ENCODE measurements at regions not wholly inside any gene's neighbourhood (a gene's known extent, or its start where the extent isn't known, plus 50 kb on each side); places are given as distances from the start of the nearest gene placed in this dataset.

GRCh38 chr10:7036951-7037350, 373.9 kb downstream of the SFMBT2 start (continued):
- no peak for TF ChIP-seq TFE3 (CRISPR knock-in tag; IDR thresholded peaks at IDR 0.05)
- TF ChIP-seq FOXO4 (CRISPR knock-in tag; conservative IDR thresholded peaks at IDR 0.05) = no peak

GRCh38 chr10:7035126-7035761, 375.6 kb downstream of the SFMBT2 start:
- CTCF ChIA-PET (ENCODE audit: low intra/inter-chr PET ratio, low total read pairs) = no interaction called here
- intact Hi-C loops (cut with micrococcal nuclease; ENCODE audit: unreplicated experiment) = no loop called here
- POLR2A ChIA-PET = no interaction called here
- no peak for TF ChIP-seq ZNF546 (CRISPR knock-in tag; conservative IDR thresholded peaks at IDR 0.05)
- no peak for TF ChIP-seq SP1 (IDR thresholded peaks at IDR 0.05)
- TF ChIP-seq SP1 (CRISPR knock-in tag; IDR thresholded peaks at IDR 0.05) = no peak
- TF ChIP-seq BORCS8-MEF2B (CRISPR knock-in tag; IDR thresholded peaks at IDR 0.05) = no peak
- no peak for TF ChIP-seq ZNF674 (CRISPR knock-in tag; IDR thresholded peaks at IDR 0.05; ENCODE audit: low read depth)
- TF ChIP-seq MAFF (IDR thresholded peaks at IDR 0.05; ENCODE audit: low read depth, low read length) = no peak
- TF ChIP-seq CREM (IDR thresholded peaks at IDR 0.05) = no peak
- TF ChIP-seq CREM (CRISPR knock-in tag; IDR thresholded peaks at IDR 0.05) = no peak
- TF ChIP-seq ZNF10 (CRISPR knock-in tag; IDR thresholded peaks at IDR 0.05; ENCODE audit: borderline replicate concordance, low read depth) = no peak
- no peak for TF ChIP-seq MIXL1 (CRISPR knock-in tag; IDR thresholded peaks at IDR 0.05)
- no peak for TF ChIP-seq ISL2 (CRISPR knock-in tag; IDR thresholded peaks at IDR 0.05)
- no peak for TF ChIP-seq PHF21A (CRISPR knock-in tag; IDR thresholded peaks at IDR 0.05)
- no peak for TF ChIP-seq ZNF24 (IDR thresholded peaks at IDR 0.05)
- TF ChIP-seq MAZ (IDR thresholded peaks at IDR 0.05; ENCODE audit: borderline replicate concordance, low read depth, low read length) = no peak
- no peak for TF ChIP-seq MAZ (CRISPR knock-in tag; IDR thresholded peaks at IDR 0.05; ENCODE audit: low read depth)
- TF ChIP-seq AKNA (CRISPR knock-in tag; IDR thresholded peaks at IDR 0.05; ENCODE audit: borderline replicate concordance) = no peak

More at GRCh38 chr10:7035126-7035761, 375.6 kb downstream of the SFMBT2 start:
- FAIRE-seq = no peak
- Histone ChIP-seq H2AFZ (ENCODE audit: low read length) (no peak overlapping the region), H3K4me1 (ENCODE audit: insufficient read depth, low read length) (no peaks in the 10 kb centered on the region), H3K4me2 (ENCODE audit: low read depth, low read length) (no peak overlapping the region), H3K4me3 (replicated peaks in 1 of 3; ENCODE audit: insufficient read depth in 1 of 3, low read depth in 2 of 3, low read length in 3 of 3) (no peak overlapping the region), H3K27ac (ENCODE audit: extremely low read length, insufficient read depth, low read length) (no peak overlapping the region), H3K9me3 (ENCODE audit: low read length) (no peaks in the 10 kb centered on the region), H3K36me3 (replicated peaks in 1 of 2; ENCODE audit: control insufficient read depth in 1 of 2, insufficient read depth in 2 of 2, low read length in 2 of 2) (no peaks in the 10 kb centered on the region), H4K20me1 (ENCODE audit: insufficient read depth, low read length) (no peaks in the 10 kb centered on the region), H3K27me3 (ENCODE audit: control insufficient read depth in 1 of 2, insufficient read depth in 2 of 2, low read length in 2 of 2) (no peaks in the 10 kb centered on the region; a peak in 1 of 5 replicates), H3K9ac (ENCODE audit: insufficient read depth, low read depth, low read length) (no peak overlapping the region), H3K79me2 (ENCODE audit: insufficient read depth, low read length) (no peaks in the 10 kb centered on the region)
- DNase-seq (ENCODE audit: low spot score) = no peak
- ATAC-seq = no peak
- no TSS peak for BruUV-seq (replicated peaks)
- WGBS (ENCODE audit: low lambda C conversion rate) = 30% methylated on average over 10 of the region's 10 CpGs
- in situ Hi-C loops (cut with HindIII; ENCODE audit: extremely low pct_ligation_motif_present, low pct_unique_long_range_greater_than_20kb) = no loop called here
